Fibroblast of mammary gland (primary cell): ENCODE measurements at regions not wholly inside any gene's neighbourhood (a gene's known extent, or its start where the extent isn't known, plus 50 kb on each side); places are given as distances from the start of the nearest gene placed in this dataset.
"Not testable (repeated sequence)": the region's sequence is repeated elsewhere in the genome, so short reads cannot be mapped to it uniquely, and the experiment has no call there.

Experiments used
- DNase-seq: peaks from one replicate; pipeline ENCODE4 v3.0.0-alpha.2; 2010; ENCODE audit warnings: low read depth
- H3K4me3 ChIP-seq: 2 replicates; pipeline ENCODE4 v1.5.1; 2011; ENCODE audit warnings: low read depth, mild to moderate bottlenecking, low read length, moderate library complexity; ENCODE audit not compliant: control insufficient read depth
- TF ChIP-seq, protein P1 (sequence below): conservative IDR thresholded peaks from 2 replicates; pipeline ENCODE4 v1.5.1; 2011; ENCODE audit warnings: low read depth, low read length, inconsistent platforms; ENCODE audit not compliant: control insufficient read depth, insufficient read depth

DNA sequence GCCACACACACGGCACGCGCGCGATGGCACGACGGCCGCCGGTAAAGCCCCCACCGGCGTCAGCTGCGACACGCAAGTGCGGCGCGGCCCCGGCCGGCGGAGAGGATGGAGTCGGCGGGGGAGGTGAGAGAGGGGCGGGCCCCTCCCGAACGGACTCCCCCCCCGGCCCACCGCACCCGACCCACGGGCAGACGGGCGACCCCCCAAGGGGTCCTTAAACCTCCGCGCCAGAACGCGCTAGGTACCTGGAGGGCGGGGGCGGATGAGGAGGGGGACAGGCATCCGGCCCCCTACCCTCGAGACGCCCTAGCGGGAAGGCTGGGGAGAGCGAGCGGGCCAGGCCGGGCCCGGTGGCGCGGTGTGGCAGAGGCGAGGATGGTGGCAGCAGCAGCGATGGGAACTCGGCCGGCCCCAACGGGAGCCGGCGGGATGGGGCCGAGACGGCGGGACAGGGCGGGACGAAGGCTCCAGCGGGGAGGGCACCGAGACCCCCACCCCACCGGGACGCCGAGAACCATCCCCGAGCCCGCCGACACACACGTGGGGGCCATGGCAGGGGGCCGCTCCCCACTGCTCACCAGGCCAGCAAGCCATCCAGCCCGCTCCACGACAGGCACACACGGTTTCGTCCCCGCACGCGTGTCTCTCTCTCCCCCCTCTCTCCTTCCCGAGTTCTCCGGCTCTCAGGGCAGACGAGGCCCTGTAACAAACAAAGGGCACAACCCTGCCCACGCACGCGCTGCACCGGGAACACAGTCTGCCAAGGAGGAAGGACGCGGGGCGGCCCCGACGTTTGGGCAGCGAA, 1515.4 kb upstream of the DEFB115 start:
- TF ChIP-seq, protein P1, sequence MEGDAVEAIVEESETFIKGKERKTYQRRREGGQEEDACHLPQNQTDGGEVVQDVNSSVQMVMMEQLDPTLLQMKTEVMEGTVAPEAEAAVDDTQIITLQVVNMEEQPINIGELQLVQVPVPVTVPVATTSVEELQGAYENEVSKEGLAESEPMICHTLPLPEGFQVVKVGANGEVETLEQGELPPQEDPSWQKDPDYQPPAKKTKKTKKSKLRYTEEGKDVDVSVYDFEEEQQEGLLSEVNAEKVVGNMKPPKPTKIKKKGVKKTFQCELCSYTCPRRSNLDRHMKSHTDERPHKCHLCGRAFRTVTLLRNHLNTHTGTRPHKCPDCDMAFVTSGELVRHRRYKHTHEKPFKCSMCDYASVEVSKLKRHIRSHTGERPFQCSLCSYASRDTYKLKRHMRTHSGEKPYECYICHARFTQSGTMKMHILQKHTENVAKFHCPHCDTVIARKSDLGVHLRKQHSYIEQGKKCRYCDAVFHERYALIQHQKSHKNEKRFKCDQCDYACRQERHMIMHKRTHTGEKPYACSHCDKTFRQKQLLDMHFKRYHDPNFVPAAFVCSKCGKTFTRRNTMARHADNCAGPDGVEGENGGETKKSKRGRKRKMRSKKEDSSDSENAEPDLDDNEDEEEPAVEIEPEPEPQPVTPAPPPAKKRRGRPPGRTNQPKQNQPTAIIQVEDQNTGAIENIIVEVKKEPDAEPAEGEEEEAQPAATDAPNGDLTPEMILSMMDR = no peak
- H3K4me3 ChIP-seq = no peak overlapping the region
- no peak for DNase-seq

DNA sequence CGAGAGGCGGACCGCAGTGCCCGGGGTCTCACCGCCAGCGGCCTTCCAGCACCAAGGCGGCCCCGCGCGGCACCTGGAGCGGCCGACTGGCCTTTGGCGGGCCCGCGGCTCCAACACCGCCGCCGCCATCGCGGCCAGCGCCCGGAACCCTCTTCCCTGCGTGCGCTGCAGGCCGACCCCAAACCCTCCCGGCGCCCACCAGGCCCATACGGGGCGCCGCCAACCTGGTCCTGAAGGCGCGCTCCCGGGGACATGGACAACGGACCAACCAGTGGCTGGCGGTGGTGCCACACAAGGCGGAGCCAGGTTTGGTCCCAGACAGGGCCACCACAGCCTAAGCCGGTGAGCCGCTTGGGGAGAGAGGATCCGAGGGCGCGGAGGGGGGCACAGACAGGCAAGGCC, 1514.8 kb upstream of the DEFB115 start:
- TF ChIP-seq, protein P1 = no peak
- DNase-seq = no peak
- no peak overlapping the region for H3K4me3 ChIP-seq

DNA sequence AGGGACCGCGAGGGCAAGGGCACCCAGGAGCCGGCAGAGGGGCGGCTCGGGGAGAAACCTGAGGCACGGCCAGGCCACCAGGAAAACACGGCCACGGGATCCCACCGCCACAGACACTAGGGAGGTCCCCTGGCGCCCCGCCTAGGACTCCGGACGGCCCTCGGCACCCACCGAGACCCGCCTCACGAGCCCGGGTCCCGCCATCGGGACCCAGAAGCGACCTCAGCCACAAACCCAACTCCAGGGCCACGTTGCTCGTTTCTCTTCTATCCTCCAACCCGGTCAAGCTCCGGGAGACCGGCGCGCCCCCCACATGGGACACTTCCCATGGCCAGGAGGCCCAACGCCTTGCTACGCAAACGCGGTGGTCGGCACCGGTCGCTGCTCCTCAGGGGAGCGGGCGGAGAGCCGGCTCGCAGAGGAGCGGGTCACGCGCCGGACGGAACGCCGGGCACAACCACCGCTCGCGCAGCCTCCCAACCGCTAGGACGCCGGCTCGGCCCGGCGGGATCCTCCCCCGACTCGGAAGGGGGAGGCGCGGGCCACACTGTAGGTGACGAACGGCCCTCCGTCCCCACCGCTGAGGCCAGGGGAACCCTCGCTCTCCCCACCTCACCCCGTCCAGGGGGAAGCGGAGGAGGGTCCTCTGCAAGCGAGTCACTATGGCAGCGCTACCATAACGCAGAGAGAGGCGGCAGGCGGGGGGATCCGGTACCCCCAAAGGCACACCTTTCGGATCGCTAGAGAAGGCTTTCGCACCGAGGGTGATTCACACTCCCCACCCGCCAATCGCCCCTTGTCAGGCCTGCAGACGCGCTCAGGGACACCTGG, 1514.1 kb upstream of the DEFB115 start:
- TF ChIP-seq, protein P1 = no peak
- DNase-seq = no peak
- H3K4me3 ChIP-seq = no peak overlapping the region

DNA sequence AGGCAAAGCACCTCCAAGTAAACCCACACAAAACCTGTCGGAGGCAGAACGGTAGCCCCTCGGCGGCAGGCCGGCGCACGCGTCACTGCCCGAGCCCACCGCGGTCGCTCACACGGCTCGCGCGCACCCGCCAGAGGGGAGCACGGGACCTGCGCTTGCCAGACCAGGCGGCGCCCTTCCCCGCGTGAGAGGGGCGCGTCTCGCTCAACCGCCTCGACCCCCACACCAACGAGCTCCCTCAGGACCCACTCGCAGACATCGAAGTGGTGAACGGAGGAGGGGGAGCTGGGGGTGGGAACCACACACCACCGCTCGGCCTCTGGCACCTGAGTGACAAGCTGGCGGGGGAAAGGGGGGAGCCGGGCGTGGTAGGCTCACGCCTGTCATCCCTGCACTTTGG, 1513.4 kb upstream of the DEFB115 start:
- no peak for DNase-seq
- no peak overlapping the region for H3K4me3 ChIP-seq
- TF ChIP-seq, protein P1 = no peak

DNA sequence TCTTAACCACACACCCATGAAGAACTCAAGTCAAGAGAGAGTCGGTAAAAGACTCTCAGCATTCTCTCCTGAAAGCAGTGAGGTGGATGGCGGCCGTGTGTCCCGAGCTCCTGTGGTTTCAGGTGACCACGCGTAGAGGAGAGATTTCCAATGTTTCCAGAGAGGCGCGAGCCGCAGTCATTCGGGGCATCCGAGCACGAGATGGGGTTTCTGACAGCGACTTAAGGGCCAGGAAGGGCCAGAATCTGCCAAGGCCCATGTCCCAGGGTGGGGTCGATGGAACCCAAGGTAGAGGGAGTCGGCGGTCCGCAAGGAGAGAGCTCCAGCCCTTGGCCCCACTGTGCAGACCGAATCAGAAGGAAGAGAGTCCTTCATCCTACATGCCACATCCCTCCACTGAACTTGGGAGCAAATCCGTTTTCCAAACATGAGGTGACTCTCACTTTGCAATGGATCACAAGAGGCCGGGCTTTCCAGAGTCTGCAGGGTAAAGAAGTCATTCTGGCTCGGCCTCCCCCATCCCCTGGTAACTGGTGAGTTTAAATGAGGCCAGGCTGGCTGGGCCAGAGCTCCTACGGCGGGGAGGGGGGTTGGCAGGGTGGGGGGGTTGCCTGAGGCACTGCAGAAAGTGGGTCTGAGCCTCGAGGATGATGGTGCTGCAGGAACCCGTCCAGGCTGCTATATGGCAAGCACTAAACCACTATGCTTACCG, 1511.8 kb upstream of the DEFB115 start:
- DNase-seq, H3K4me3 ChIP-seq: not testable (repeated sequence)

DNA sequence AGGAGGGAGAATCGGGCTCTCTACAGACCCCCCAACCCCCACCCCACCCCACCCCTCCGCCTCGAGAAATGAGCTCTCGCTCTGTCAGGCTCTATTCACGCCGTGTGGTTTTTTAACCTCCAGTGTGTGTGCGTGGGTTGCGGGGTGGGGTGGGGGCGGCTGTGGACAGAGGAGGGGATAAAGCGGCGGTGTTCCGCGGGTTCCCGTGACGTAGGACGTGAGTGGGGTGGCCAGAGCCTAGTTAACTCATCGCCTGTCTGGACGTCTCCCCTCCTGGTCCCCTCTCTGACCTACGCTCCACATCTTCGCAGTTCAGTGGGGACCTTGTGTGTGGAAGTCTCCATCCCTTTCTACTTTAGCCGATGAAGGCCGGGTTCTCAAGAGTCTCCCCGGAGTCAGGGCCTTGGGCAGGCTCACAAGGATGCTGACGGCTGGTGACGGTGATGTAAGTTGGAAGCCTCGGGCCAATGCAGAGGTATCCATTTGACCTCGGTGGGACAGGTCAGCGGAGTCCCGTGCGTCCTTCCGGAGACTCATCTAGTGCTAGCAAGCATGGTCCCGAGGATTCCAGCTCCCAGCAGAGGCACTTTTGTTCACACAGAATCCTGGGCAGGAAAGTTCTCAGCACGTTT, 1507.1 kb upstream of the DEFB115 start:
- TF ChIP-seq, protein P1 = no peak
- H3K4me3 ChIP-seq = no peak overlapping the region
- no peak for DNase-seq

DNA sequence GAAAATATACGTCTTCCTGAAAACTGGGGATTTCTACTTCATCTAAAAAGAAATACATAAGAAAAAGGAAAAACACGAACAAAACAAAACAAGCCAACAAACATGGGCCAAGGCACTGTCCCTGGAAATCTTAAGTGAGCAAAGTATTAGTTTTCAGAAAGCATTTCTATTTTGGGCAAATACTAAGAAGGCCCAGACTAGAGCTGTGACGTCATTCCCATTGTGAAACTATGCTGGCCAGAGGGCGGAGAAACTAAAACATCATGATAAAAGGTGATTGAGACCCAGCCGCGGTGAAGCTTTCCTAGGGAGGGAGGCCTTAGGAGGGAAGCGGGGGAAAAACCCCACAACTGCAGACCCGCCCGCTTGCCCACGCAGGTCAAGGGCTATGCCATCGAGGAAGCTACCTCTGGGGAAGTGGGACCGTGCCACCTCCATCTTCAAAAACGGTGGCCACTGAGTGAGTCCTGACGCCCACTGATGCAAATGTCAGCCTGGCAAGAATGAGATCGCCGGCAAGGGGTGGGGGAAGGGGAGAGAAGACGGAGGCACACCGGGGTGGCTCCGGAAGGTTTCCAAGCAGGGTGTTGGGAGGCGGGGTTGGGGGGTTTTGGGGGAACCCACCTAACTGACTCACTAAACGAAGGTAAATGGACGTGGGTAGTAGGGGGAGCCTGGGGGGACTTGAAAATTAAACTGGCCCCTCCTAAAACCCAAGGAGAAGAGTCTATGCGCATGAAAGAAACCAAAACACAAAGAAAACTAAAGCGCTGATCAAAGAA, 1504.6 kb upstream of the DEFB115 start:
- DNase-seq, H3K4me3 ChIP-seq: not testable (repeated sequence)

DNA sequence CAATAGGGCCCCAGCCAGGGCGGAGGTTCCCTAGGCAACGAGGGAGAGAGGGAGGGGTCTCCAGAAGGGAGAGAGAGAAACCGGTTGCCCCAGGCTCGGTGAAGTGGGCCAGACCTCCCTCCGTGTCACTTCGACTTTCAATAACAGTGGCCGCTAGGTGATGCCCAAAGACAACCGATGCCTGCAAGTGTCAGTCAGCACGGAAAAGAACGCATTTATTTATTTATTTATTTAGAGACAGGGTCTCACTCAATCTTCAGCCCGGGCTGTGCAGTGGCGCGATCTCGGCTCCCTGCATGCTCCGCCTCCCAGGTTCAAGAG, 1504.1 kb upstream of the DEFB115 start:
- DNase-seq = not testable (repeated sequence)

DNA sequence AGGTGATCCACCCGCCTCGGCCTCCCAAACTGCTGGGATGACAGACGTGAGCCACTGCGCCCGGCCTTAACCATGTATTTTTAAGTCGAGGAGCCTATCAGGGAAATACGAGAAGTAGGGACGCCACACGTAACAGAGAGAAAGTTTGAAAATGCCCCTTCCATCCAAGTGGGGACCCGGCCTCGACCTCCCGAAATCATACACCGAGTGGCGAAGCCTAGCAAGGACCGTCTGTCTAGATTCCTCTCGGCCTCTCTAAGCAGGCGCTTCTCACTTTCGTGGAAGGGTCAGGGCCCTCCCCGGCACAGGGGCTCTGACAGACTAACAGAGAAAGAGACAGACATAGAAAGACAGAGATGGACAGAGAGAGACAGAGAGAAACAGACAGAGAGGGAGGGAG, 1503.6 kb upstream of the DEFB115 start:
- DNase-seq, H3K4me3 ChIP-seq: not testable (repeated sequence)

More for the DNA sequence above, 1504.1 kb upstream of the DEFB115 start:
- not testable (repeated sequence) for H3K4me3 ChIP-seq

DNA sequence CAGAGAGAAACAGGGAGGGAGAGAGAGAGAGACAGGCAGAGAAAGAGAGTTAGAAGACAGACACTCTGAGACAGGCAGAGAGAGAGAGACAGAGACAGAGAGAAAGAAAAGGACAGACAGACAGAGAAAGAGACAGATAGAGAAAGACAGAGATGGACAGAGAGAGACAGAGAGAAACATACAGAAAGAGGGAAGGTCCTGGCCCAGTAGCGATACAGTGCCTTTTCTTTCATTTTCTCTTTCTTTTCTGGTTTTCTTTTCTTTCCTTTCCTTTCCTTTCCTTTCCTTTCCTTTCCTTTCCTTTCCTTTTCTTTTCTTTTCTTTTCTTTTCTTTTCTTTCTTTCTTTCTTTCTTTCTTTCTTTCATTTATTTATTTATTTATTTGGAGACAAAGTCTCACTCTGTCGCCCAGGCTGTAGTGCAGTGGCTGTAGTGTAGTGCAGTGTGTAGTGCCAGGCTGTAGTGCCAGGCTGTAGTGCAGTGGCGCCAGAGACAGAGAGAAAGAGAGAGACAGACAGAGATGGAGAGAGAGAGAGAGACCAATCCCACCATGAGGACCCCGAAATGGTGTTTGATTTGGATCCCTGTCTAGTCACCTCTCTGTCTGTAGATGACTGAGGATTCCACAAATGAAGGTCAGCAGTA, 1501.5 kb upstream of the DEFB115 start:
- DNase-seq, H3K4me3 ChIP-seq: not testable (repeated sequence)
